H1 (cell line): ENCODE measurements at regions not wholly inside any gene's neighbourhood (a gene's known extent, or its start where the extent isn't known, plus 50 kb on each side); places are given as distances from the start of the nearest gene placed in this dataset.

ENCODE experiments used
- CTCF ChIA-PET: fragments of 300-600 bp; sonication (Branson Sonifier 250); formaldehyde crosslinking; loops from one replicate; lab custom pipeline; 2021; ENCODE audit not compliant: partially characterized antibody; lab: Charles Lee
- POLR2A ChIA-PET: fragments of 300-600 bp; sonication (Branson Sonifier 250); formaldehyde crosslinking; loops from one replicate; lab custom pipeline; 2021; ENCODE audit warnings: inconsistent platforms; ENCODE audit not compliant: partially characterized antibody; lab: Charles Lee
- DNase-seq, 2 experiments: peaks; one replicate each; pipeline versions ENCODE4 v3.0.0 to v3.0.0-alpha.2; 2010 to 2022; ENCODE audit warnings: low spot score in 2 of 2, low read depth in 1 of 2, mixed read lengths in 1 of 2
- FAIRE-seq: peaks from 2 replicates; lab custom pipeline; 2011; peaks lifted over from hg19 to GRCh38; lab: Jason Lieb, UNC
- H2AFZ ChIP-seq: 2 replicates; pipeline ENCODE4 v1.8.1; 2012; ENCODE audit warnings: low read length, inconsistent platforms
- H2AK5ac ChIP-seq: 2 replicates; pipeline ENCODE4 v1.6.1; 2013; ENCODE audit warnings: low read depth, low read length
- H2BK120ac ChIP-seq: replicated peaks from 2 replicates; pipeline ENCODE3; 2013; ENCODE audit warnings: low read depth, low read length, inconsistent platforms
- H2BK12ac ChIP-seq: 2 replicates; pipeline ENCODE4 v1.6.1; 2013; ENCODE audit warnings: low read depth, low read length
- H2BK15ac ChIP-seq: 2 replicates; pipeline ENCODE4 v1.6.1; 2013; ENCODE audit warnings: low read length
- H2BK20ac ChIP-seq: 2 replicates; pipeline ENCODE4 v1.6.1; 2013; ENCODE audit warnings: low read length
- H2BK5ac ChIP-seq: 2 replicates; pipeline ENCODE4 v1.6.1; 2013; ENCODE audit warnings: low read depth, low read length
- H3K14ac ChIP-seq: 2 replicates; pipeline ENCODE4 v1.6.1; 2013; ENCODE audit warnings: inconsistent platforms; ENCODE audit not compliant: insufficient read length
- H3K18ac ChIP-seq: 2 replicates; pipeline ENCODE4 v1.6.1; 2013; ENCODE audit warnings: low read length; ENCODE audit errors: extremely low read depth
- H3K23ac ChIP-seq: 2 replicates; pipeline ENCODE4 v1.6.1; 2013; ENCODE audit warnings: inconsistent platforms; ENCODE audit not compliant: insufficient read length
- H3K23me2 ChIP-seq: 2 replicates; pipeline ENCODE4 v1.6.1; 2013; ENCODE audit warnings: low read depth, low read length
- H3K27ac ChIP-seq: 2 replicates; pipeline ENCODE4 v1.6.1; 2011; ENCODE audit warnings: low read depth, low read length, inconsistent platforms
- H3K27me3 ChIP-seq, 4 experiments: replicated peaks in 1 of 4; 1 replicate in 1 of 4; 2 replicates in 3 of 4; pipeline versions ENCODE4 v1.6.1 to v1.8.1; 2011 to 2013; ENCODE audit warnings: low read length in 3 of 4, mild to moderate bottlenecking in 3 of 4, inconsistent platforms in 2 of 4, mixed read lengths in 2 of 4, moderate library complexity in 1 of 4; ENCODE audit not compliant: control insufficient read depth in 3 of 4, insufficient read depth in 3 of 4; ENCODE audit errors: extremely low read depth in 1 of 4
- H3K36me3 ChIP-seq, 4 experiments: 2 replicates each; pipeline versions ENCODE4 v1.6.1 to v1.8.1; 2011 to 2013; ENCODE audit warnings: mild to moderate bottlenecking in 4 of 4, low read length in 3 of 4, moderate library complexity in 2 of 4, control low read depth in 1 of 4, inconsistent platforms in 1 of 4; ENCODE audit not compliant: insufficient read depth in 4 of 4, control insufficient read depth in 2 of 4
- H3K4ac ChIP-seq: replicated peaks from 2 replicates; pipeline ENCODE3; 2013; ENCODE audit warnings: low read length, low read depth, mixed read lengths, inconsistent platforms; ENCODE audit not compliant: insufficient read length
- H3K4me1 ChIP-seq, 4 experiments: replicated peaks in 1 of 4; 1 replicate in 1 of 4; 2 replicates in 3 of 4; pipeline versions ENCODE4 v1.6.1 to v1.8.1; 2011 to 2013; ENCODE audit warnings: low read length in 3 of 4, inconsistent platforms in 2 of 4, mixed read lengths in 1 of 4; ENCODE audit not compliant: insufficient read depth in 4 of 4, control insufficient read depth in 3 of 4
- H3K4me2 ChIP-seq, 2 experiments: 2 replicates each; pipeline versions ENCODE4 v1.6.1 to v1.8.1; 2011 to 2013; ENCODE audit warnings: low read depth in 2 of 2, low read length in 2 of 2, control low read depth in 1 of 2, inconsistent platforms in 1 of 2, mild to moderate bottlenecking in 1 of 2; ENCODE audit not compliant: insufficient read depth in 1 of 2
- H3K4me3 ChIP-seq, 4 experiments: fragments of 200-600, 300-600 bp in 1 of 4; sonication (generic), shearing (Covaris generic), sonication (Bioruptor Twin) in 1 of 4; 2 replicates each; pipeline versions ENCODE4 v1.5.1 to v1.8.1; 2011 to 2016; ENCODE audit warnings: low read length in 4 of 4, low read depth in 3 of 4, control low read depth in 2 of 4, inconsistent platforms in 2 of 4, mild to moderate bottlenecking in 2 of 4, mixed read lengths in 1 of 4, moderate library complexity in 1 of 4; ENCODE audit not compliant: insufficient read depth in 2 of 4; ENCODE audit errors: extremely low read depth in 1 of 4
- H3K56ac ChIP-seq: replicated peaks from 2 replicates; pipeline ENCODE3; 2013; ENCODE audit warnings: low read depth, mild to moderate bottlenecking, mixed read lengths, low read length, inconsistent platforms; ENCODE audit not compliant: insufficient read length
- H3K79me1 ChIP-seq: 2 replicates; pipeline ENCODE4 v1.6.1; 2013; ENCODE audit warnings: low read depth, low read length, control low read depth
- H3K79me2 ChIP-seq, 2 experiments: 2 replicates each; pipeline versions ENCODE4 v1.6.1 to v1.8.1; 2012 to 2013; ENCODE audit warnings: low read length in 2 of 2, mild to moderate bottlenecking in 2 of 2, inconsistent platforms in 1 of 2; ENCODE audit not compliant: insufficient read depth in 2 of 2, control insufficient read depth in 1 of 2
- H3K9ac ChIP-seq, 4 experiments: replicated peaks in 1 of 4; 1 replicate in 1 of 4; 2 replicates in 3 of 4; pipeline versions ENCODE4 v1.6.1 to v1.8.1; 2011 to 2013; ENCODE audit warnings: low read depth in 3 of 4, low read length in 3 of 4, control low read depth in 2 of 4, mild to moderate bottlenecking in 2 of 4, moderate library complexity in 2 of 4, inconsistent platforms in 1 of 4; ENCODE audit errors: extremely low read depth in 1 of 4
- H3K9me3 ChIP-seq, 2 experiments: 2 replicates each; pipeline versions ENCODE4 v1.6.1 to v1.8.1; 2012 to 2013; ENCODE audit warnings: mild to moderate bottlenecking in 2 of 2, moderate library complexity in 2 of 2, control low read depth in 1 of 2, inconsistent platforms in 1 of 2, low read depth in 1 of 2, low read length in 1 of 2, mixed read lengths in 1 of 2; ENCODE audit not compliant: insufficient read depth in 2 of 2
- H4K20me1 ChIP-seq, 2 experiments: replicated peaks in 1 of 2; 2 replicates each; pipeline versions ENCODE3 to v1.8.1; 2011 to 2013; ENCODE audit warnings: inconsistent platforms in 2 of 2, low read length in 2 of 2, mild to moderate bottlenecking in 1 of 2; ENCODE audit not compliant: insufficient read depth in 2 of 2, control insufficient read depth in 1 of 2
- H4K5ac ChIP-seq: 2 replicates; pipeline ENCODE4 v1.6.1; 2013; ENCODE audit warnings: low read length, low read depth, mixed read lengths, inconsistent platforms; ENCODE audit not compliant: insufficient read length
- H4K8ac ChIP-seq: 2 replicates; pipeline ENCODE4 v1.8.0; 2013; ENCODE audit warnings: mild to moderate bottlenecking, moderate library complexity, low read length, inconsistent platforms; ENCODE audit not compliant: insufficient read depth; ENCODE audit errors: extremely low read depth
- H4K91ac ChIP-seq: replicated peaks from 2 replicates; pipeline ENCODE3; 2013; ENCODE audit warnings: low read length, mixed read lengths, inconsistent platforms; ENCODE audit not compliant: insufficient read length
- BACH1 ChIP-seq: IDR thresholded peaks from 2 replicates; pipeline ENCODE4 v1.6.1; 2012; ENCODE audit warnings: low read length, improper control_type of control experiment
- CBX8 ChIP-seq: fragments of 300-800, 300-1000 bp; sonication (generic); IDR thresholded peaks from 2 replicates; pipeline ENCODE4 v1.7.1; 2016; ENCODE audit warnings: low read depth, low read length, borderline replicate concordance
- E2F6 ChIP-seq: IDR thresholded peaks from 2 replicates; pipeline ENCODE4 v1.6.1; 2012; ENCODE audit warnings: inconsistent platforms
- EZH2 ChIP-seq: fragments of 200-600 bp; sonication (generic); IDR thresholded peaks from 2 replicates; pipeline ENCODE4 v1.7.1; 2012; ENCODE audit warnings: low read depth, mild to moderate bottlenecking, moderate library complexity, low read length, inconsistent platforms; ENCODE audit not compliant: severe bottlenecking
- NANOG ChIP-seq: IDR thresholded peaks from 2 replicates; pipeline ENCODE4 v1.6.1; 2011; ENCODE audit warnings: low read length, low read depth, mild to moderate bottlenecking, inconsistent platforms; ENCODE audit not compliant: insufficient read depth, poor library complexity, severe bottlenecking
- RNF2 ChIP-seq: fragments of 200-900, 300-1000 bp; sonication (generic); IDR thresholded peaks from 2 replicates; pipeline ENCODE4 v1.7.1; 2016; ENCODE audit warnings: borderline replicate concordance, low read depth, mild to moderate bottlenecking, antibody characterized with exemption, low read length; ENCODE audit not compliant: poor library complexity, severe bottlenecking; ENCODE audit errors: missing control alignments
- SAP30 ChIP-seq: fragments of 300-600 bp; sonication (generic); IDR thresholded peaks from 2 replicates; pipeline ENCODE4 v1.7.1; 2012; ENCODE audit warnings: low read length, moderate library complexity, mild to moderate bottlenecking, inconsistent platforms; ENCODE audit not compliant: insufficient read depth, insufficient replicate concordance
- TCF12 ChIP-seq: IDR thresholded peaks from 2 replicates; pipeline ENCODE4 v1.6.1; 2011; ENCODE audit warnings: low read depth, mild to moderate bottlenecking, low read length
- TEAD4 ChIP-seq: IDR thresholded peaks from 2 replicates; pipeline ENCODE4 v1.6.1; 2012; ENCODE audit warnings: low read depth, low read length, inconsistent platforms, mixed read lengths
- USF2 ChIP-seq: IDR thresholded peaks from 2 replicates; pipeline ENCODE4 v1.6.1; 2011; ENCODE audit warnings: low read length, improper control_type of control experiment
- WGBS, 2 experiments: shearing (Covaris generic) in 1 of 2; methylation state at CpG; one replicate each; pipeline versions ENCODE4 v1.1.6 to v1.1.7; 2013 to 2015; ENCODE audit warnings: low lambda C conversion rate in 2 of 2, mixed read lengths in 2 of 2, inconsistent platforms in 1 of 2, low coverage in 1 of 2, missing lambda C conversion rate in 1 of 2; ENCODE audit not compliant: insufficient replicate concordance in 2 of 2, insufficient coverage in 1 of 2, insufficient read length in 1 of 2; ENCODE audit errors: extremely low coverage in 1 of 2, missing lambda C conversion rate in 1 of 2; 5-methylcytosine and 5-hydroxymethylcytosine counted together
- TF ChIP-seq, protein P1 (sequence below): IDR thresholded peaks from 2 replicates; pipeline ENCODE4 v1.6.1; 2011; ENCODE audit warnings: low read depth, mild to moderate bottlenecking, low read length; ENCODE audit not compliant: insufficient read depth

DNA sequence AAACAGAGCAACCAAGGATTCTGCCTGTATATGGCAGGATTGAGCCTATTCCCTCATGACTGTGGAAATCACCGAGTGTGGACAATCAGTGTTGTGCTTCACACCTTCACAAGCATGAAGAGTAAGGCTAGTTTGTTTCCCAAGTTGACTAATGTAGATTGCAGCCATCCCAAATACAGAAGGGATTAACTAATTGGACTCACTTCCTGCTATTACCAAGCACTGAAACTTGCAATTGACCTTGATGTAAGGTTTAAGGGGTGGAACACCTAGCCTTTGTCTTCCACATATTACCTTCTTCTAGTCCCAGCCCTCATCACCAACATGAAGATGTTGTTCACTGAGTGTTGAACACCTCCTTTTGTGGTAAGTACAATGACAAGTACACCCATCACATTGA lies 120.9 kb upstream of the RND3 start:
- FAIRE-seq (no peak), DNase-seq (no peak)
- Histone ChIP-seq H2BK5ac (no peak overlapping the region), H3K18ac (no peak overlapping the region), H2BK12ac (no peak overlapping the region), H3K4me2 (no peak overlapping the region), H3K4ac (no peak overlapping the region), H4K5ac (no peak overlapping the region), H3K27me3 (no peaks in the 10 kb centered on the region), H3K36me3 (no peaks in the 10 kb centered on the region), H2AK5ac (no peak overlapping the region), H3K9ac (no peak overlapping the region), H4K20me1 (no peaks in the 10 kb centered on the region), H2AFZ (no peak overlapping the region), H4K91ac (no peak overlapping the region), H3K79me2 (no peaks in the 10 kb centered on the region), H3K14ac (no peak overlapping the region), H4K8ac (no peak overlapping the region), H3K9me3 (no peaks in the 10 kb centered on the region), H3K23ac (no peak overlapping the region), H2BK15ac (no peak overlapping the region), H3K27ac (no peak overlapping the region), H2BK120ac (no peak overlapping the region), H2BK20ac (no peak overlapping the region), H3K79me1 (no peaks in the 10 kb centered on the region), H3K56ac (no peak overlapping the region), H3K23me2 (no peaks in the 10 kb centered on the region), H3K4me1 (peaks cover 0 to 3% (median under 1%) of the 10 kb centered on the region in 4 experiments; a peak in 2 of 7 replicates), H3K4me3 (no peak overlapping the region)
- ChIA-PET POLR2A (no interaction called here), CTCF (interaction anchor here (1.2 to 1.7 kb wide), 2 partner anchors 8 to 9 kb away, joined by 5 to 6 read pairs; no protein-coding TSS in a partner anchor)
- WGBS, 2 experiments: 92% methylated on average over 1 of the region's 1 CpG; no CpG with 5 or more reads in 1 of the 2 experiments
- no peak for TF ChIP-seq TEAD4
- no peak for TF ChIP-seq USF2
- TF ChIP-seq EZH2: no peak
- TF ChIP-seq TCF12: no peak
- TF ChIP-seq BACH1: no peak
- no peak for TF ChIP-seq SAP30
- TF ChIP-seq E2F6: no peak
- no peak for TF ChIP-seq CBX8
- TF ChIP-seq NANOG: no peak
- no peak for TF ChIP-seq RNF2
- TF ChIP-seq, protein P1, sequence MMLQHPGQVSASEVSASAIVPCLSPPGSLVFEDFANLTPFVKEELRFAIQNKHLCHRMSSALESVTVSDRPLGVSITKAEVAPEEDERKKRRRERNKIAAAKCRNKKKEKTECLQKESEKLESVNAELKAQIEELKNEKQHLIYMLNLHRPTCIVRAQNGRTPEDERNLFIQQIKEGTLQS: no peak
